Mesenchymal stem cell (in vitro differentiated cells and primary cell): ENCODE measurements at regions not wholly inside any gene's neighbourhood (a gene's known extent, or its start where the extent isn't known, plus 50 kb on each side); places are given as distances from the start of the nearest gene placed in this dataset.

Experiments
- DNase-seq: peaks from one replicate; pipeline ENCODE4 v3.0.0-alpha.2; 2013
- H2AFZ ChIP-seq: one replicate; pipeline ENCODE4 v1.6.1; 2013; ENCODE audit warnings: low read depth, mild to moderate bottlenecking, control low read depth, inconsistent platforms, low read length, moderate library complexity
- H2AK5ac ChIP-seq: 2 replicates; pipeline ENCODE4 v1.6.1; 2013; ENCODE audit warnings: low read length, moderate library complexity, mild to moderate bottlenecking, inconsistent platforms; ENCODE audit not compliant: severe bottlenecking
- H2BK120ac ChIP-seq: one replicate; pipeline ENCODE4 v1.6.1; 2013; ENCODE audit warnings: low read depth, mild to moderate bottlenecking, inconsistent platforms, low read length, moderate library complexity
- H2BK12ac ChIP-seq, 2 experiments: one replicate each; pipeline ENCODE4 v1.6.1; 2013; ENCODE audit warnings: inconsistent platforms in 2 of 2, low read length in 2 of 2, mild to moderate bottlenecking in 2 of 2, moderate library complexity in 2 of 2, control low read depth in 1 of 2
- H2BK15ac ChIP-seq: one replicate; pipeline ENCODE4 v1.6.1; 2013; ENCODE audit warnings: mild to moderate bottlenecking, low read depth, inconsistent platforms; ENCODE audit not compliant: poor library complexity, severe bottlenecking
- H2BK5ac ChIP-seq: 2 replicates; pipeline ENCODE4 v1.6.1; 2013; ENCODE audit warnings: low read depth, mild to moderate bottlenecking, low read length, control low read depth, inconsistent platforms; ENCODE audit not compliant: poor library complexity, severe bottlenecking
- H3K14ac ChIP-seq, 2 experiments: one replicate each; pipeline ENCODE4 v1.6.1; 2013; ENCODE audit warnings: inconsistent platforms in 2 of 2, low read length in 2 of 2, control low read depth in 1 of 2, mild to moderate bottlenecking in 1 of 2, moderate library complexity in 1 of 2
- H3K18ac ChIP-seq, 2 experiments: one replicate each; pipeline ENCODE4 v1.6.1; 2013; ENCODE audit warnings: inconsistent platforms in 2 of 2, low read length in 2 of 2, control low read depth in 1 of 2, low read depth in 1 of 2, mild to moderate bottlenecking in 1 of 2
- H3K23ac ChIP-seq, 2 experiments: one replicate each; pipeline ENCODE4 v1.6.1; 2013; ENCODE audit warnings: inconsistent platforms in 2 of 2, low read length in 2 of 2, mild to moderate bottlenecking in 2 of 2, moderate library complexity in 2 of 2, control low read depth in 1 of 2
- H3K27ac ChIP-seq: 2 replicates; pipeline ENCODE4 v1.5.1; 2013; ENCODE audit warnings: mild to moderate bottlenecking, moderate library complexity, low read length, control low read depth, inconsistent platforms; ENCODE audit not compliant: poor library complexity, severe bottlenecking
- H3K27me3 ChIP-seq, 2 experiments: 2 replicates each; pipeline versions ENCODE4 v1.6.1 to v1.7.0; 2013; ENCODE audit warnings: low read length in 2 of 2, mild to moderate bottlenecking in 2 of 2, moderate library complexity in 2 of 2, control low read depth in 1 of 2, inconsistent platforms in 1 of 2; ENCODE audit not compliant: control insufficient read depth in 1 of 2, insufficient read depth in 1 of 2
- H3K36me3 ChIP-seq, 2 experiments: 2 replicates each; pipeline versions ENCODE4 v1.6.1 to v1.7.0; 2013; ENCODE audit warnings: low read length in 2 of 2, control low read depth in 1 of 2, inconsistent platforms in 1 of 2, low read depth in 1 of 2, mild to moderate bottlenecking in 1 of 2; ENCODE audit not compliant: insufficient read depth in 2 of 2, control insufficient read depth in 1 of 2
- H3K4ac ChIP-seq, 2 experiments: one replicate each; pipeline ENCODE4 v1.6.1; 2013; ENCODE audit warnings: inconsistent platforms in 2 of 2, low read length in 2 of 2, mild to moderate bottlenecking in 2 of 2, moderate library complexity in 2 of 2, control low read depth in 1 of 2, low read depth in 1 of 2
- H3K4me1 ChIP-seq: 2 replicates; pipeline ENCODE4 v1.6.1; 2013; ENCODE audit warnings: low read depth, low read length, control low read depth; ENCODE audit not compliant: control insufficient read depth, insufficient read depth
- H3K4me2 ChIP-seq: 2 replicates; pipeline ENCODE4 v1.6.1; 2013; ENCODE audit warnings: low read length, mild to moderate bottlenecking, inconsistent platforms; ENCODE audit not compliant: poor library complexity, severe bottlenecking
- H3K4me3 ChIP-seq, 2 experiments: 2 replicates each; pipeline versions ENCODE4 v1.5.1 to v1.7.0; 2013; ENCODE audit warnings: low read length in 2 of 2, mild to moderate bottlenecking in 2 of 2, control low read depth in 1 of 2, low read depth in 1 of 2; ENCODE audit not compliant: insufficient read depth in 1 of 2
- H3K79me1 ChIP-seq: replicated peaks from 2 replicates; pipeline ENCODE4 v1.6.1; 2013; ENCODE audit warnings: mild to moderate bottlenecking, control low read depth, low read length, inconsistent platforms; ENCODE audit not compliant: poor library complexity, severe bottlenecking
- H3K9ac ChIP-seq: 2 replicates; pipeline ENCODE4 v1.7.0; 2013; ENCODE audit warnings: mild to moderate bottlenecking, low read length, moderate library complexity
- H3K9me3 ChIP-seq: 2 replicates; pipeline ENCODE4 v1.7.0; 2013; ENCODE audit warnings: mild to moderate bottlenecking, low read length; ENCODE audit not compliant: control insufficient read depth
- H4K8ac ChIP-seq: one replicate; pipeline ENCODE4 v1.6.1; 2013; ENCODE audit warnings: inconsistent platforms, mild to moderate bottlenecking, low read length, moderate library complexity
- H4K91ac ChIP-seq: one replicate; pipeline ENCODE4 v1.6.1; 2013; ENCODE audit warnings: mild to moderate bottlenecking, low read length, inconsistent platforms
- WGBS: methylation state at CpG from one replicate; pipeline ENCODE4 v1.1.7; 2013; ENCODE audit warnings: mixed read lengths; 5-methylcytosine and 5-hydroxymethylcytosine counted together

DNA sequence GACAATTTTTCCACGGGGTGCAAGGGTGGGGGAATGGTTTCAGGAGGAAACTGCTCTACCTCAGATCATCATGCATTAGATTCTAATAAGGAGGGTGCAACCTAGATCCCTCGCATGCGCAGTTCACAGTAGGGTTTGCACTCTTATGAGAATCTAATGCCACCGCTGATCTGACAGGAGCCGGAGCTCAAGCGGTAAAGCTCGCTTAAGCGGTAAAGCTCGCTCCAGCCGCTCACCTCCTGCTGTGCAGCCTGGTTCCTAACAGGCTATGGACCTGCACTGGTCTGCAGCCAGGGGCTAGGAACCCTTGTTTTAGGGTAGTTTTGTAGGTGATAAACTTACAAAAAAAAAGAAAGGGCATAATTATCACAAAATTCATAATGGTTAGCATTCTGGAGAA, 53.9 kb upstream of the RYR3 start:
- Histone ChIP-seq H2AFZ (no peak overlapping the region), H4K91ac (no peak overlapping the region), H3K9me3 (no peaks in the 10 kb centered on the region), H3K9ac (no peak overlapping the region), H3K36me3 (no peaks in the 10 kb centered on the region), H3K14ac (no peak overlapping the region), H3K27ac (no peak overlapping the region), H3K4me3 (no peak overlapping the region), H3K23ac (no peak overlapping the region), H3K79me1 (no peaks in the 10 kb centered on the region), H4K8ac (no peak overlapping the region), H2AK5ac (no peak overlapping the region), H3K4me1 (no peaks in the 10 kb centered on the region), H3K4ac (no peak overlapping the region), H2BK15ac (no peak overlapping the region), H3K27me3 (peaks cover 6 to 51% of the 10 kb centered on the region in 2 experiments), H2BK12ac (no peak overlapping the region), H2BK120ac (no peak overlapping the region), H3K4me2 (no peak overlapping the region), H2BK5ac (no peak overlapping the region), H3K18ac (no peak overlapping the region)
- 92% methylated on average over 10 of the region's 10 CpGs for WGBS
- no peak for DNase-seq

DNA sequence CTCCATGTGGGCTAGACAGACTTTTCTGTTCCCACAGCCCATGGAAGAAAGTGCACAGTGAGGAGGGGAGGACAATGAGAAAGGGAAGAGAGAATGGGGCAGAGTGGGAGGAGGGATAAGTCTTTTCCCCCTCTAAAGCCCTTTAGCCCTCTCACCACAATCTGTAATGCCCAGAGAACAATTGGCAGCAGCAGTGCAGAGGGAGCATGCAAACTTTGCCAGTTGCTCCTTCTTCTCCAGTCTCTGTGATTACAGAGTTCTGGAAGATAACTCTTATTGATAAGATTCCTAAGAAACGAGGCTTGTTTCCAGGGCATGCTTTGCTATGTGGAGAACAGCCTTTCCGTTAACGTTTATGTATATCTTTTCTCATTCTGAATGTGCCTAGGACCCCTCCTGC, 50.0 kb upstream of the FMN1 start:
- DNase-seq, result no peak

More for the DNA sequence above, 50.0 kb upstream of the FMN1 start:
- H3K27me3 ChIP-seq, result peaks cover 0 to 12% of the 10 kb centered on the region in 2 experiments
- no peak overlapping the region for H2BK15ac ChIP-seq
- no peak overlapping the region for H2BK12ac ChIP-seq
- no peak overlapping the region for H2BK5ac ChIP-seq
- no peaks in the 10 kb centered on the region for H3K36me3 ChIP-seq
- no peaks in the 10 kb centered on the region for H3K9me3 ChIP-seq
- no peak overlapping the region for H3K23ac ChIP-seq
- no peak overlapping the region for H2AK5ac ChIP-seq
- no peak overlapping the region for H2BK120ac ChIP-seq
- H3K4me2 ChIP-seq, result no peak overlapping the region
- no peak overlapping the region for H3K18ac ChIP-seq
- no peak overlapping the region for H3K4me3 ChIP-seq
- H3K27ac ChIP-seq, result no peak overlapping the region
- whole genome bisulfite sequencing, result 63% methylated on average over 3 of the region's 3 CpGs
- no peak overlapping the region for H3K14ac ChIP-seq
- peaks cover 9% of the 10 kb centered on the region for H3K4me1 ChIP-seq
- H2AFZ ChIP-seq, result no peak overlapping the region
- no peak overlapping the region for H4K8ac ChIP-seq
- H4K91ac ChIP-seq, result no peak overlapping the region
- H3K4ac ChIP-seq, result no peak overlapping the region
- H3K9ac ChIP-seq, result no peak overlapping the region
- H3K79me1 ChIP-seq, result no peaks in the 10 kb centered on the region
